ENCODE measurements at regions not wholly inside any gene's neighbourhood (a gene's known extent, or its start where the extent isn't known, plus 50 kb on each side); places are given as distances from the start of the nearest gene placed in this dataset.

DNA sequence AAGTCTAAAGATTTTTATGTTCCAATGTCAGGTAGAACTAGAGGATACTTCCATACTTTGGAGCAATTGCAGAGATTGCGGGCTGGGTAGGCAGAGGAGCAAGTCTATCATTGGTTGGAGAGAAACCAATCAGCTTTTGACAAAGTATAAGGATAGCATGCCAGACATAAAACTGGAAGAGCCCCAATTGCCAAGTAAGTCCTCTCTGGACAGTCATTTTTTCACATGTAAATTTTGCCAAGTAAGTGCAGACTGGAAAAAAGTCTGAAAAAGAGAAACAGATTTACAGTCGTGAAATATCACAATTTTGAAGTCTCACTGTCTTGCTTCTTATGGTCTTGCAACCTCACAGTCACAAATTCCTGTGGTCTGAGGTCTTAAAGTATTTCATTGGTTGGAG is 131.4 kb upstream of the C21orf91 start:
- DNase-seq (no peak), ATAC-seq (ENCODE audit: low FRiP score in 2 of 2) (no peak)
- H3K27me3 ChIP-seq, result no peaks in the 10 kb centered on the region
- H3K4me3 ChIP-seq, result no peak overlapping the region
- TF ChIP-seq EP300 (IDR thresholded peaks at IDR 0.05) (no peak), POLR2AphosphoS5 (IDR thresholded peaks at IDR 0.05) (no peak), POLR2A (IDR thresholded peaks at IDR 0.05) (no peak)
- TF ChIP-seq, protein P1, sequence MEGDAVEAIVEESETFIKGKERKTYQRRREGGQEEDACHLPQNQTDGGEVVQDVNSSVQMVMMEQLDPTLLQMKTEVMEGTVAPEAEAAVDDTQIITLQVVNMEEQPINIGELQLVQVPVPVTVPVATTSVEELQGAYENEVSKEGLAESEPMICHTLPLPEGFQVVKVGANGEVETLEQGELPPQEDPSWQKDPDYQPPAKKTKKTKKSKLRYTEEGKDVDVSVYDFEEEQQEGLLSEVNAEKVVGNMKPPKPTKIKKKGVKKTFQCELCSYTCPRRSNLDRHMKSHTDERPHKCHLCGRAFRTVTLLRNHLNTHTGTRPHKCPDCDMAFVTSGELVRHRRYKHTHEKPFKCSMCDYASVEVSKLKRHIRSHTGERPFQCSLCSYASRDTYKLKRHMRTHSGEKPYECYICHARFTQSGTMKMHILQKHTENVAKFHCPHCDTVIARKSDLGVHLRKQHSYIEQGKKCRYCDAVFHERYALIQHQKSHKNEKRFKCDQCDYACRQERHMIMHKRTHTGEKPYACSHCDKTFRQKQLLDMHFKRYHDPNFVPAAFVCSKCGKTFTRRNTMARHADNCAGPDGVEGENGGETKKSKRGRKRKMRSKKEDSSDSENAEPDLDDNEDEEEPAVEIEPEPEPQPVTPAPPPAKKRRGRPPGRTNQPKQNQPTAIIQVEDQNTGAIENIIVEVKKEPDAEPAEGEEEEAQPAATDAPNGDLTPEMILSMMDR (IDR thresholded peaks at IDR 0.05), result no peak
- no peak overlapping the region for H3K27ac ChIP-seq
- no peaks in the 10 kb centered on the region for H3K36me3 ChIP-seq
- 88 to 91% methylated on average over 2 of the region's 2 CpGs for WGBS, 2 donors
- H3K9me3 ChIP-seq, result peaks cover 0 to 4% (median 0%) of the 10 kb centered on the region in 4 donors
- H3K4me1 ChIP-seq, result peaks cover 0 to 8% (median 6%) of the 10 kb centered on the region in 4 donors

DNA sequence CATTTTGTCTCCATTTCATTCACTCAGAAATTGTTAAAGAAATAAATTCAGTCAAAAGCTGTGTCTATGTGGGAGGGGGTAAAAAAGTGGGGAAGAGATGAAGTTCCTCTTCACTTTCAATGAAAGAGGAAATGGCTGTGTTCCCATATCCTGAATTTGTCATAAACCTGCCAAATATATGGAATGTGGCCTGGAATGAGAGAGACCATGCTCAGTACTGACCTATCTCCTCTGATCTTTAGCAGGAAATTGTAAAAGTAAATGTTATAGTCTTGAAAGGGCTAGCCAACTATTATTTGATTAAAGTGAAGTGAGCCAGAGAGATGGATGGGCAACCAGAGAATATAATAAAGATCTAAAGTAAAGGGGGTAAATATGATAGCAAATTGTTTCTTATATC is 130.3 kb upstream of the C21orf91 start:
- H3K9me3 ChIP-seq, result peaks cover 0 to 4% (median 0%) of the 10 kb centered on the region in 4 donors
- no peaks in the 10 kb centered on the region for H3K36me3 ChIP-seq
- ATAC-seq (ENCODE audit: low FRiP score in 2 of 2), result no peak
- DNase-seq, result no peak
- H3K4me3 ChIP-seq, result no peak overlapping the region
- H3K27ac ChIP-seq, result no peak overlapping the region
- TF ChIP-seq EP300 (IDR thresholded peaks at IDR 0.05), result no peak
- TF ChIP-seq POLR2A (IDR thresholded peaks at IDR 0.05), result no peak
- TF ChIP-seq POLR2AphosphoS5 (IDR thresholded peaks at IDR 0.05), result no peak
- TF ChIP-seq, protein P1 (IDR thresholded peaks at IDR 0.05), result no peak
- no peaks in the 10 kb centered on the region for H3K27me3 ChIP-seq
- peaks cover 0 to 8% (median 6%) of the 10 kb centered on the region in 4 donors for H3K4me1 ChIP-seq

DNA sequence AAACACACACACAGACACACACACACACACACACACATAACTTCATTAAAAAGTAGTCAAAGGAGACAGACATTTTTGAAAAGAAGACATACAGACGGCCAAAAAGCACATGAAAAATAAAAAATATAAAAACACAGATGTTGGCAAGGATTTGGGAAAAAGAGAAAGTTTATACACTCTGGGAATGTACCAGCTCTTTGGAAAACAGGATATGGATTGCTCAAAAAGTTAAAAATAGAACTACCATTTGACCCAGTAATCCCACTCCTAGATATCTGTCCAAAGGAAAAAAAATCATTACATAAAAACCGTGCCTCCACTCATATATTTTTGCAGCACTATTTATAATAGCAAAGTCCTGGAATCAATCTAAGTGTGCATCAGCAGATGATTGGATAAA is 128.4 kb upstream of the C21orf91 start:
- H3K4me1 ChIP-seq, result peaks cover 0 to 8% (median 6%) of the 10 kb centered on the region in 4 donors
- peaks cover 0 to 4% (median 0%) of the 10 kb centered on the region in 4 donors for H3K9me3 ChIP-seq
- TF ChIP-seq POLR2AphosphoS5 (IDR thresholded peaks at IDR 0.05) (no peak), EP300 (IDR thresholded peaks at IDR 0.05) (no peak), POLR2A (IDR thresholded peaks at IDR 0.05) (no peak)
- TF ChIP-seq, protein P1 (IDR thresholded peaks at IDR 0.05), result no peak
- H3K27ac ChIP-seq, result no peak overlapping the region
- H3K36me3 ChIP-seq, result no peaks in the 10 kb centered on the region
- H3K27me3 ChIP-seq, result no peaks in the 10 kb centered on the region
- no peak for DNase-seq
- ATAC-seq (ENCODE audit: low FRiP score in 2 of 2), result no peak
- no peak overlapping the region for H3K4me3 ChIP-seq
- 52 to 57% methylated on average over 2 of the region's 2 CpGs for WGBS, 2 donors

DNA sequence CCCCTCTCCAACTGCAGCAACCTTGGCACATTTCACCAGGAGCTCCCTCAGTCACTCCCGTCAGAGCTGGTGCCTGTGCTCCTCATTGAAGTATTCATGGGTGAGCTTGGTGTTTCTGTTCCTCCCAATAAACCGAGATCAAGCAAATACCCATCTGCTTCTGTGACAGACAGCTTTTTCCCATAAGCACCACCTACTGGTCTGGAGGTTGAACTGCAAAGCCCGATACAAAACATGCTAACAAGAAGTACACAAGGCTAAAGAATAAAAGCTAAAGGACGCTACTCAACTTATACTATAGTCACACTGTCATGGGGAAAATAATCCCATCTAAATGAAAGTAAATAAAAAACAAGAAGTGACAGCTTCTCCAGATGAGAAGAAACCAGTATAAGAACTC is 111.9 kb upstream of the C21orf91 start:
- DNase-seq, result no peak
- 91% methylated on average over 4 of the region's 4 CpGs for WGBS, 2 donors
- Histone ChIP-seq H3K27me3 (no peaks in the 10 kb centered on the region), H3K36me3 (no peaks in the 10 kb centered on the region), H3K4me3 (no peak overlapping the region), H3K9me3 (no peaks in the 10 kb centered on the region), H3K4me1 (no peaks in the 10 kb centered on the region), H3K27ac (no peak overlapping the region)
- no peak for ATAC-seq (ENCODE audit: low FRiP score in 2 of 2)
- TF ChIP-seq, protein P1 (IDR thresholded peaks at IDR 0.05), result no peak
- TF ChIP-seq EP300 (IDR thresholded peaks at IDR 0.05) (no peak), POLR2AphosphoS5 (IDR thresholded peaks at IDR 0.05) (no peak), POLR2A (IDR thresholded peaks at IDR 0.05) (no peak)

DNA sequence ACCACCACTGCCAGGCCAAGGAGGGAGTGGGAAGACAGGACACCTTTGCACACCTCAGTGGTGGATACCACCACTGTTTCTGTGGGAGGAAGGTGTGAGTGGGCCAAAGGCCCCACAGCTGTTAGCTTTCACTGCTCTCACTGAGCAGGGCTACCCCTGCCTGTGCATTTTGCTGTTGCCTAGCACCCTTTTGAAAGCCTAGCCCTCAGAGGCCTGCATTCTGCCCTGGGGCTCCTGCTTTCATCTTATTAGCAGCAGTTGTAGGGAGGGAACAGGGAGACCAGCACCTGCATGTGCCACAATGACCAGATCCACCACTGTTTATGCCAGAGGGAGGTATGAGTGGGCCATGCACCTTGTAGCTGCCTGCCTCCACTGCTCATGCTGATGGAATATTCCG is 110.9 kb upstream of the C21orf91 start:
- Histone ChIP-seq H3K4me1 (peaks cover 0 to 2% (median 0%) of the 10 kb centered on the region in 4 donors), H3K27ac (no peak overlapping the region), H3K9me3 (no peaks in the 10 kb centered on the region), H3K27me3 (no peaks in the 10 kb centered on the region), H3K36me3 (no peaks in the 10 kb centered on the region), H3K4me3 (no peak overlapping the region)
- peak in 1 of 2 donors; percentile 17 for ATAC-seq (ENCODE audit: low FRiP score in 2 of 2)
- DNase-seq, result no peak
- TF ChIP-seq, protein P1 (IDR thresholded peaks at IDR 0.05), result no peak
- TF ChIP-seq POLR2A (IDR thresholded peaks at IDR 0.05) (no peak), EP300 (IDR thresholded peaks at IDR 0.05) (no peak), POLR2AphosphoS5 (IDR thresholded peaks at IDR 0.05) (no peak)
- WGBS, 2 donors, result 93% methylated on average over 1 of the region's 1 CpG; no CpG with 5 or more reads in 1 of the 2 donors

Data from upper lobe of left lung (tissue), 6 donors.